PC-9 (cell line): ENCODE measurements at regions not wholly inside any gene's neighbourhood (a gene's known extent, or its start where the extent isn't known, plus 50 kb on each side); places are given as distances from the start of the nearest gene placed in this dataset.

ENCODE experiments used
- EZH2 ChIP-seq: fragments of 200-600 bp; sonication (generic); IDR thresholded peaks from 2 replicates; pipeline ENCODE4 v1.8.0; 2017; ENCODE audit warnings: antibody characterized with exemption, low read depth
- TF ChIP-seq, protein P1 (sequence below): fragments of 200-600 bp; sonication (generic); conservative IDR thresholded peaks from 2 replicates; pipeline ENCODE4 v1.6.1; 2017; ENCODE audit warnings: mixed run types, antibody characterized with exemption, mild to moderate bottlenecking, moderate library complexity

GRCh38 chr16:26857371-26857770 is 209.4 kb upstream of the C16orf82 start:
- TF ChIP-seq EZH2, result no peak
- TF ChIP-seq, protein P1, sequence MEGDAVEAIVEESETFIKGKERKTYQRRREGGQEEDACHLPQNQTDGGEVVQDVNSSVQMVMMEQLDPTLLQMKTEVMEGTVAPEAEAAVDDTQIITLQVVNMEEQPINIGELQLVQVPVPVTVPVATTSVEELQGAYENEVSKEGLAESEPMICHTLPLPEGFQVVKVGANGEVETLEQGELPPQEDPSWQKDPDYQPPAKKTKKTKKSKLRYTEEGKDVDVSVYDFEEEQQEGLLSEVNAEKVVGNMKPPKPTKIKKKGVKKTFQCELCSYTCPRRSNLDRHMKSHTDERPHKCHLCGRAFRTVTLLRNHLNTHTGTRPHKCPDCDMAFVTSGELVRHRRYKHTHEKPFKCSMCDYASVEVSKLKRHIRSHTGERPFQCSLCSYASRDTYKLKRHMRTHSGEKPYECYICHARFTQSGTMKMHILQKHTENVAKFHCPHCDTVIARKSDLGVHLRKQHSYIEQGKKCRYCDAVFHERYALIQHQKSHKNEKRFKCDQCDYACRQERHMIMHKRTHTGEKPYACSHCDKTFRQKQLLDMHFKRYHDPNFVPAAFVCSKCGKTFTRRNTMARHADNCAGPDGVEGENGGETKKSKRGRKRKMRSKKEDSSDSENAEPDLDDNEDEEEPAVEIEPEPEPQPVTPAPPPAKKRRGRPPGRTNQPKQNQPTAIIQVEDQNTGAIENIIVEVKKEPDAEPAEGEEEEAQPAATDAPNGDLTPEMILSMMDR, result no peak
